22Rv1 (cell line): ENCODE measurements at regions not wholly inside any gene's neighbourhood (a gene's known extent, or its start where the extent isn't known, plus 50 kb on each side); places are given as distances from the start of the nearest gene placed in this dataset.

Experiments
- CTCF ChIP-seq: fragments of 450-650 bp; IDR thresholded peaks from 2 replicates; pipeline ENCODE4 v1.5.1; 2017; ENCODE audit warnings: mild to moderate bottlenecking
- ZFX ChIP-seq: fragments of 450-650 bp; IDR thresholded peaks from 2 replicates; pipeline ENCODE4 v1.6.1; 2017; ENCODE audit warnings: antibody characterized with exemption, borderline replicate concordance

GRCh38 chr1:30449428-30450147, 273.8 kb downstream of the MATN1 start:
- no peak for TF ChIP-seq CTCF
- TF ChIP-seq ZFX: no peak
